MCF 10A (cell line): ENCODE measurements at regions not wholly inside any gene's neighbourhood (a gene's known extent, or its start where the extent isn't known, plus 50 kb on each side); places are given as distances from the start of the nearest gene placed in this dataset.

ENCODE experiments used
- BruUV-seq: library from RNA; stranded (reverse); fragments of 400-500 nt; replicated peaks from 2 replicates; lab custom pipeline; 2021; lab: Mats Ljungman, UMichigan
- CTCF ChIA-PET: fragments of 300-600 bp; sonication (Branson Sonifier 250); formaldehyde crosslinking; extraction: SDS; loops from one replicate; lab custom pipeline; 2021; ENCODE audit warnings: antibody characterized with exemption, inconsistent platforms; lab: Yijun Ruan, JAX
- POLR2A ChIA-PET: fragments of 300-600, 350-650 bp; sonication (Branson Sonifier 250); formaldehyde crosslinking; extraction: SDS; loops from one replicate; lab custom pipeline; 2020; ENCODE audit warnings: antibody characterized with exemption, inconsistent platforms; lab: Yijun Ruan, JAX
- DNase-seq: peaks from one replicate; pipeline ENCODE4 v3.0.0-alpha.2; 2018; ENCODE audit not compliant: unreplicated experiment
- H3K27ac Mint-ChIP-seq: one replicate; pipeline ENCODE4 v1.8.0; 2022; ENCODE audit warnings: mild to moderate bottlenecking, low read depth, mixed read lengths; ENCODE audit not compliant: unreplicated experiment
- H3K27me3 Mint-ChIP-seq: one replicate; pipeline ENCODE4 v1.8.0; 2022; ENCODE audit warnings: mixed read lengths; ENCODE audit not compliant: insufficient read depth, unreplicated experiment
- H3K36me3 Mint-ChIP-seq: one replicate; pipeline ENCODE4 v1.8.0; 2022; ENCODE audit warnings: mild to moderate bottlenecking, moderate library complexity, mixed read lengths; ENCODE audit not compliant: insufficient read depth, unreplicated experiment
- H3K4me1 Mint-ChIP-seq: one replicate; pipeline ENCODE4 v1.8.0; 2022; ENCODE audit warnings: mixed read lengths; ENCODE audit not compliant: insufficient read depth, unreplicated experiment
- H3K4me3 Mint-ChIP-seq: one replicate; pipeline ENCODE4 v1.8.0; 2022; ENCODE audit warnings: mild to moderate bottlenecking, moderate library complexity, mixed read lengths; ENCODE audit not compliant: unreplicated experiment
- H3K9me3 Mint-ChIP-seq: one replicate; pipeline ENCODE4 v1.8.0; 2022; ENCODE audit warnings: mixed read lengths; ENCODE audit not compliant: unreplicated experiment
- intact Hi-C: fragments of 100-400 bp; cut with micrococcal nuclease; formaldehyde crosslinking; loops from 2 replicates; pipeline ENCODE4 v1.14.1; 2022
- TF ChIP-seq, protein P1 (sequence below): fragments of 200-600 bp; IDR thresholded peaks from one replicate; pipeline ENCODE4 v1.8.0; 2022; ENCODE audit warnings: antibody characterized with exemption, mild to moderate bottlenecking; ENCODE audit not compliant: unreplicated experiment

DNA sequence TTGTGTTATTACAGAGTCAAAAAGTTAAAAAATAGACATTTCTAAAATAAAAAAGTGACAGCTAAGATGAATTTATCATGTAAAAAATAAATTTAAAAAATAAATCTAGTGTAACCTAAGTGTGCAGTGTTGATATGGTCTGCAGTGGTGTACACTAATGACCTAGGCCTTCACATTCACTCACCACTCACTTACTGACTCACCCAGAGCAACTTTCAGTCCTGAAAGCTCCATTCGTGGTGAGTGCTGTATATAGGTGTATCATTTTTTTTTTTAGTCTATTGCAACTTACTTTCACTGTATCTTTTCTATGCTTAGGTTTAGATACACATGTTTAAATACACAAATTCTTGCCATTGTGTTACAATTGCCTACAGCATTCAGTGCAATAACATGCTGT, 459.4 kb upstream of the ROBO1 start:
- DNase-seq: no peak
- CTCF ChIA-PET: interaction anchor here (0.7 kb wide), 1 partner anchor 295 kb away, joined by 4 read pairs; no protein-coding TSS in a partner anchor
- no peaks in the 10 kb centered on the region for H3K36me3 Mint-ChIP-seq
- no peaks in the 10 kb centered on the region for H3K4me1 Mint-ChIP-seq
- no TSS peak for BruUV-seq
- TF ChIP-seq, protein P1, sequence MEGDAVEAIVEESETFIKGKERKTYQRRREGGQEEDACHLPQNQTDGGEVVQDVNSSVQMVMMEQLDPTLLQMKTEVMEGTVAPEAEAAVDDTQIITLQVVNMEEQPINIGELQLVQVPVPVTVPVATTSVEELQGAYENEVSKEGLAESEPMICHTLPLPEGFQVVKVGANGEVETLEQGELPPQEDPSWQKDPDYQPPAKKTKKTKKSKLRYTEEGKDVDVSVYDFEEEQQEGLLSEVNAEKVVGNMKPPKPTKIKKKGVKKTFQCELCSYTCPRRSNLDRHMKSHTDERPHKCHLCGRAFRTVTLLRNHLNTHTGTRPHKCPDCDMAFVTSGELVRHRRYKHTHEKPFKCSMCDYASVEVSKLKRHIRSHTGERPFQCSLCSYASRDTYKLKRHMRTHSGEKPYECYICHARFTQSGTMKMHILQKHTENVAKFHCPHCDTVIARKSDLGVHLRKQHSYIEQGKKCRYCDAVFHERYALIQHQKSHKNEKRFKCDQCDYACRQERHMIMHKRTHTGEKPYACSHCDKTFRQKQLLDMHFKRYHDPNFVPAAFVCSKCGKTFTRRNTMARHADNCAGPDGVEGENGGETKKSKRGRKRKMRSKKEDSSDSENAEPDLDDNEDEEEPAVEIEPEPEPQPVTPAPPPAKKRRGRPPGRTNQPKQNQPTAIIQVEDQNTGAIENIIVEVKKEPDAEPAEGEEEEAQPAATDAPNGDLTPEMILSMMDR: no peak
- peaks cover 18% of the 10 kb centered on the region for H3K9me3 Mint-ChIP-seq
- intact Hi-C loops: no loop called here
- H3K27me3 Mint-ChIP-seq: no peaks in the 10 kb centered on the region
- H3K4me3 Mint-ChIP-seq: no peak overlapping the region
- H3K27ac Mint-ChIP-seq: no peak overlapping the region
- POLR2A ChIA-PET: interaction anchor here (1.0 to 1.2 kb wide), 2 partner anchors 10 to 22 kb away, joined by 3 to 4 read pairs; no protein-coding TSS in a partner anchor

DNA sequence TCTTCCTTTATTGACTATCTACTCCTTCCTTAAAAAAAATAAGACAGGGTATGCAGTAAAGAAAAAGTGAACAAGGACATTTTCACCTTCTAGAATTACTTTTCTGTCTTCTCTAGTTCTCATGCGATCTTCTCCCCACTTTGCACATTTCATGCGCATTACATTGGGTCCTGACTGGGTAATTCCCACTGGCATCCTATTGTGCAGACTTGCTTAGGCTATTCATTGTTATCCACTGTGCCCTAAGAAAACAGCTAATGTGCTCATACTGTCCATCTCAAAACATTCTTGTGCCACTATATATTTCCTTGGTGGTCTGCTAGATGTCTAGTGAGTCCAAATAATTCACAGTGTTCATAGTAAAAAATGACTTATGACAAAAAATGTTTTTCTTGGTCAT, 447.4 kb upstream of the ROBO1 start:
- intact Hi-C loops: no loop called here
- no peaks in the 10 kb centered on the region for H3K36me3 Mint-ChIP-seq
- POLR2A ChIA-PET: no interaction called here
- H3K9me3 Mint-ChIP-seq: peaks cover 10% of the 10 kb centered on the region
- H3K4me1 Mint-ChIP-seq: no peaks in the 10 kb centered on the region
- no peak for DNase-seq
- H3K27ac Mint-ChIP-seq: no peak overlapping the region
- H3K4me3 Mint-ChIP-seq: no peak overlapping the region
- no peaks in the 10 kb centered on the region for H3K27me3 Mint-ChIP-seq
- CTCF ChIA-PET: interaction anchor here (0.7 kb wide), 1 partner anchor 1086 kb away, joined by 3 read pairs; no protein-coding TSS in a partner anchor
- TF ChIP-seq, protein P1: no peak
- BruUV-seq: no TSS peak

DNA sequence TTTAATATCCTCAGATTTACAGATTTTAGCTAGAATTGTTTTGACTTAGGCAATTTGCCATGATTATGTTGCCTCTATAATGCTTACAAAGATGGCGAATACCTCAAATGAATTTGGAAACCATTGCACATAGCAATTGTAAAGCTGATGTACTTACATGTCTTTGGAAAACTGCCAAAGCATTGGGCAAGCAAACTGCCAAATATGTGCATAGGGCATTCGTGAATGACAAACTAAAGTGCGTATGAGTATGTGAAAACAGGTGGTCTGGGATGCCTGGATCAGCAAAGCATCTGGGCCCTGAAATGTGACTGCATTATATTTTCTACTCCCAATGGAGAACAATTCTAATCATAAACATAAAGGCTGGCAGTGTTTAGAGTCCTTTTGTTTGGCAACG, 445.3 kb upstream of the ROBO1 start:
- DNase-seq: peak; percentile 42
- TF ChIP-seq, protein P1: no peak
- no TSS peak for BruUV-seq
- H3K36me3 Mint-ChIP-seq: no peaks in the 10 kb centered on the region
- no peak overlapping the region for H3K27ac Mint-ChIP-seq
- CTCF ChIA-PET: interaction anchor here (0.6 kb wide), 1 partner anchor 465 kb away, joined by 3 read pairs; no protein-coding TSS in a partner anchor
- H3K27me3 Mint-ChIP-seq: no peaks in the 10 kb centered on the region
- peaks cover 16% of the 10 kb centered on the region for H3K9me3 Mint-ChIP-seq
- H3K4me3 Mint-ChIP-seq: no peak overlapping the region
- no peaks in the 10 kb centered on the region for H3K4me1 Mint-ChIP-seq
- intact Hi-C loops: no loop called here
- POLR2A ChIA-PET: no interaction called here

DNA sequence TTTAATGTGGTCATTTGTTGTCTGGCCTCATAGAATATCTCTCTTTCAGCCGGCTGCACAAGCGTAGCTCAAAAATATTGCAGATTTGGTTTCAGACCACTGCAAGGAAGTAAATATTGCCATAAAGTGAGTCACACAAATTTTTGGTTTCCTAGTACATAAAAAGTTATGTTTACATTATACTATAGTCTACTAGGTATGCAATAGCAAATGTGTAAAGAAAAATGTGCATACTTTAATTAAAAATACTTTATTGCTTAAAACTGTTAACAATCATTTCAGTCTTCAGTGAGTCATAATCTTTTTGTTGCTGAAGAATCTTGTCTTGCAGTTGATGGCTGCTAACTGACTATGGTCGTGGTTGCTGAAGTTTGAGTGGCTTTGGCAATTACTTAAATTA, 425.1 kb upstream of the ROBO1 start:
- Mint-ChIP-seq H3K27ac (no peak overlapping the region), H3K4me1 (peaks cover 10% of the 10 kb centered on the region), H3K9me3 (no peaks in the 10 kb centered on the region), H3K36me3 (no peaks in the 10 kb centered on the region), H3K27me3 (no peaks in the 10 kb centered on the region), H3K4me3 (no peak overlapping the region)
- ChIA-PET CTCF (no interaction called here), POLR2A (no interaction called here)
- intact Hi-C loops: no loop called here
- BruUV-seq: no TSS peak
- peak; percentile 27 for DNase-seq
- TF ChIP-seq, protein P1: no peak
